Spleen (tissue), 7 donors: ENCODE measurements at regions not wholly inside any gene's neighbourhood (a gene's known extent, or its start where the extent isn't known, plus 50 kb on each side); places are given as distances from the start of the nearest gene placed in this dataset.

Experiments used
- CTCF ChIP-seq, 11 experiments: fragments of 200-600 bp in 7 of 11; fragments of 450-650 bp in 4 of 11; sonication (generic) in 4 of 11; IDR thresholded peaks in 8 of 11; conservative IDR thresholded peaks in 3 of 11; 1 replicate in 7 of 11; 2 replicates in 4 of 11; pipeline versions ENCODE4 v1.4.0 to v1.8.0; 2016 to 2021; ENCODE audit warnings: antibody characterized with exemption in 11 of 11, inconsistent platforms in 4 of 11, mild to moderate bottlenecking in 1 of 11
- POLR2AphosphoS5 ChIP-seq, 3 donors: sonication (generic); formaldehyde crosslinking; IDR thresholded peaks; one replicate each; pipeline ENCODE4 v1.5.1; 2017; ENCODE audit warnings: antibody characterized with exemption in 3 of 3
- donor health status: DM: no; HTN: no; CAD: no; lungs with moderate emphysema.
- donor health status: DM: no; HTN: no; CAD: no.
- donor health status: DM: no; HTN: no; CAD: no.

DNA sequence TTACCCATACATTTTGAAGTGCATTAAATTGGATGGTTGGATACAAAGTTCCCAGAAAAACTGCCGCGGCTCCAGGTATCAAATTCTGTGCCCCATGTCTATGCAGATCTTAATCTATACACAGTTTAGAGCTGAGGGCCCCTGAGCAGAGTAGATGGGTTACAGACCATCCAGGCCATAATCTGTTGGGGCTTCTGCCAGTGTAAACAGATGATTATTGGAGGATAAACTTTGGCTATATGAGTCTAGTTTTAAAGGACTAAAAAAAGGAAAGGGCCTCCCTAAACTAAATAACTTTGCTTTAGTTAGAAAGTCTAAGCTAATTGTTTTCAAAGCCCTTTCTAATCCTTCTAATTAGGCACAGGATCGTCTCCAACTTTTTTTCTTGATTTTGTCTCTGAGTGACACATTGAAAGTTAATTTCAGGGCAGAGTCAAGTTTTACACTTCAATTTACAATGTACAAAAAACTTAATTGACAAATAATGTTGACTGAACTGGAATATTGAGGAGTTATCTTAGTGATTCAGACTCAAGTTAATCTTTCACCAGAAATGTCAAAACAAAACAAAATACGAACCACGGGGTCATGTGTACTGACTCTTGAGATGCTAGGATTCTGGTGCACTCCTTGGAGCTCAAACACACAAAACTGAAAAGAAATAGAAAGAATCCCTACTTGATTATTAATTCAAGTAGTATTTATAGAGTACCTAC is 133.9 kb upstream of the SCAF11 start:
- TF ChIP-seq CTCF (IDR thresholded peaks at IDR 0.05 in 8 of 11, conservative IDR thresholded peaks at IDR 0.05 in 3 of 11) (no peak), POLR2AphosphoS5 (IDR thresholded peaks at IDR 0.05) (no peak)
